H9 (cell line): ENCODE measurements at regions not wholly inside any gene's neighbourhood (a gene's known extent, or its start where the extent isn't known, plus 50 kb on each side); places are given as distances from the start of the nearest gene placed in this dataset.

Source experiments
- DNase-seq: peaks from one replicate; pipeline ENCODE4 v3.0.0-alpha.2; 2017
- H2AFZ ChIP-seq: one replicate; pipeline ENCODE4 v1.6.1; 2013; ENCODE audit warnings: mild to moderate bottlenecking, low read length, control low read depth, moderate library complexity
- H2AK5ac ChIP-seq: 2 replicates; pipeline ENCODE4 v1.6.1; 2013; ENCODE audit warnings: low read length, control low read depth, mixed read lengths; ENCODE audit not compliant: insufficient read length
- H2BK120ac ChIP-seq: one replicate; pipeline ENCODE4 v1.6.1; 2013; ENCODE audit warnings: low read depth, mild to moderate bottlenecking, low read length, control low read depth, inconsistent platforms; ENCODE audit not compliant: poor library complexity, severe bottlenecking
- H2BK12ac ChIP-seq: 2 replicates; pipeline ENCODE4 v1.6.1; 2013; ENCODE audit warnings: low read length, control low read depth, mixed read lengths, low read depth; ENCODE audit not compliant: insufficient read length
- H2BK15ac ChIP-seq: 2 replicates; pipeline ENCODE4 v1.6.1; 2013; ENCODE audit warnings: low read depth, low read length, control low read depth
- H2BK20ac ChIP-seq: one replicate; pipeline ENCODE4 v1.6.1; 2013; ENCODE audit warnings: low read depth, mild to moderate bottlenecking, low read length, control low read depth, inconsistent platforms; ENCODE audit not compliant: poor library complexity, severe bottlenecking
- H2BK5ac ChIP-seq: 2 replicates; pipeline ENCODE4 v1.6.1; 2013; ENCODE audit warnings: low read length, control low read depth, mixed read lengths; ENCODE audit not compliant: insufficient read length
- H3K14ac ChIP-seq: 2 replicates; pipeline ENCODE4 v1.6.1; 2013; ENCODE audit warnings: low read length, control low read depth; ENCODE audit not compliant: insufficient read depth
- H3K18ac ChIP-seq: 2 replicates; pipeline ENCODE4 v1.6.1; 2013; ENCODE audit warnings: low read depth, mild to moderate bottlenecking, mixed read lengths, low read length, control low read depth; ENCODE audit not compliant: insufficient read length
- H3K23ac ChIP-seq: 2 replicates; pipeline ENCODE4 v1.6.1; 2013; ENCODE audit warnings: low read length, control low read depth, mixed read lengths, low read depth; ENCODE audit not compliant: insufficient read length
- H3K23me2 ChIP-seq: 2 replicates; pipeline ENCODE4 v1.6.1; 2013; ENCODE audit warnings: low read depth, mild to moderate bottlenecking, mixed read lengths, low read length, control low read depth; ENCODE audit not compliant: insufficient read length, poor library complexity, severe bottlenecking
- H3K27ac ChIP-seq: 2 replicates; pipeline ENCODE4 v1.5.1; 2013; ENCODE audit warnings: low read length, control low read depth, mixed read lengths, low read depth; ENCODE audit not compliant: insufficient read length
- H3K27me3 ChIP-seq: 2 replicates; pipeline ENCODE4 v1.6.1; 2013; ENCODE audit warnings: low read length, control low read depth, inconsistent platforms; ENCODE audit not compliant: insufficient read depth
- H3K4ac ChIP-seq: 2 replicates; pipeline ENCODE4 v1.6.1; 2013; ENCODE audit warnings: low read depth, mild to moderate bottlenecking, control low read depth, inconsistent platforms, low read length, moderate library complexity
- H3K4me1 ChIP-seq: 2 replicates; pipeline ENCODE4 v1.6.1; 2013; ENCODE audit warnings: low read length, control low read depth, inconsistent platforms; ENCODE audit not compliant: insufficient read depth
- H3K4me2 ChIP-seq: 2 replicates; pipeline ENCODE4 v1.6.1; 2013; ENCODE audit warnings: low read length, control low read depth, mixed read lengths; ENCODE audit not compliant: insufficient read length, insufficient read depth
- H3K56ac ChIP-seq: 2 replicates; pipeline ENCODE4 v1.6.1; 2013; ENCODE audit warnings: low read depth, mild to moderate bottlenecking, mixed read lengths, low read length, control low read depth; ENCODE audit not compliant: insufficient read length
- H3K79me1 ChIP-seq: 2 replicates; pipeline ENCODE4 v1.6.1; 2013; ENCODE audit warnings: low read depth, mild to moderate bottlenecking, moderate library complexity, low read length, control low read depth, inconsistent platforms; ENCODE audit not compliant: insufficient read depth, poor library complexity, severe bottlenecking
- H3K79me2 ChIP-seq: 2 replicates; pipeline ENCODE4 v1.6.1; 2013; ENCODE audit warnings: low read length, control low read depth, inconsistent platforms; ENCODE audit not compliant: insufficient read depth
- H3K9ac ChIP-seq: 2 replicates; pipeline ENCODE4 v1.6.1; 2013; ENCODE audit warnings: low read length, control low read depth, mixed read lengths; ENCODE audit not compliant: insufficient read length; ENCODE audit errors: extremely low read depth
- H3K9me3 ChIP-seq: one replicate; pipeline ENCODE4 v1.6.1; 2013; ENCODE audit warnings: low read depth, low read length, inconsistent platforms; ENCODE audit not compliant: control insufficient read depth
- H3T11ph ChIP-seq: one replicate; pipeline ENCODE4 v1.6.1; 2013; ENCODE audit warnings: mild to moderate bottlenecking, low read length, control low read depth, inconsistent platforms
- H4K20me1 ChIP-seq: one replicate; pipeline ENCODE4 v1.6.1; 2013; ENCODE audit not compliant: control insufficient read depth, insufficient read length, insufficient read depth
- H4K5ac ChIP-seq: 2 replicates; pipeline ENCODE4 v1.6.1; 2013; ENCODE audit warnings: low read depth, mild to moderate bottlenecking, mixed read lengths, low read length, control low read depth; ENCODE audit not compliant: insufficient read length
- H4K8ac ChIP-seq: replicated peaks from 2 replicates; pipeline ENCODE4 v1.6.1; 2013; ENCODE audit warnings: low read length, control low read depth, mixed read lengths, low read depth; ENCODE audit not compliant: insufficient read length
- H4K91ac ChIP-seq: 2 replicates; pipeline ENCODE4 v1.6.1; 2013; ENCODE audit warnings: low read depth, mild to moderate bottlenecking, moderate library complexity, mixed read lengths, low read length, control low read depth; ENCODE audit not compliant: insufficient read length
- H3K27ac Mint-ChIP-seq, 3 experiments: 2 replicates in 2 of 3; 3 replicates in 1 of 3; pipeline ENCODE4 v1.8.0; 2020 to 2021; ENCODE audit warnings: mixed read lengths in 3 of 3, mild to moderate bottlenecking in 1 of 3, moderate library complexity in 1 of 3
- H3K27me3 Mint-ChIP-seq: 2 replicates; pipeline ENCODE4 v1.8.0; 2021; ENCODE audit warnings: low read depth, mild to moderate bottlenecking, moderate library complexity, mixed read lengths
- H3K36me3 Mint-ChIP-seq, 3 experiments: 2 replicates in 2 of 3; 3 replicates in 1 of 3; pipeline ENCODE4 v1.8.0; 2020 to 2021; ENCODE audit warnings: low read depth in 3 of 3, mixed read lengths in 3 of 3; ENCODE audit not compliant: insufficient read depth in 1 of 3
- H3K4me1 Mint-ChIP-seq, 2 experiments: 2 replicates each; pipeline ENCODE4 v1.8.0; 2020; ENCODE audit warnings: mixed read lengths in 2 of 2
- H3K4me3 Mint-ChIP-seq, 2 experiments: 2 replicates in 1 of 2; 3 replicates in 1 of 2; pipeline ENCODE4 v1.8.0; 2020 to 2021; ENCODE audit warnings: mild to moderate bottlenecking in 2 of 2, mixed read lengths in 2 of 2, moderate library complexity in 1 of 2
- H3K9me3 Mint-ChIP-seq, 2 experiments: 2 replicates in 1 of 2; 3 replicates in 1 of 2; pipeline ENCODE4 v1.8.0; 2020; ENCODE audit warnings: mild to moderate bottlenecking in 2 of 2, mixed read lengths in 2 of 2, moderate library complexity in 1 of 2
- WGBS: extraction: QIAGEN DNeasy Blood & Tissue Kit; methylation state at CpG from one replicate; pipeline ENCODE4 v1.1.7; 2013; ENCODE audit warnings: missing lambda C conversion rate, low lambda C conversion rate, mixed read lengths; ENCODE audit not compliant: insufficient read length; ENCODE audit errors: extremely low coverage; 5-methylcytosine and 5-hydroxymethylcytosine counted together
- TF ChIP-seq, protein P1 (sequence below): fragments of 200-600 bp; sonication (generic); conservative IDR thresholded peaks from 3 replicates; pipeline ENCODE4 v1.8.0; 2021; ENCODE audit warnings: antibody characterized with exemption, mild to moderate bottlenecking

DNA sequence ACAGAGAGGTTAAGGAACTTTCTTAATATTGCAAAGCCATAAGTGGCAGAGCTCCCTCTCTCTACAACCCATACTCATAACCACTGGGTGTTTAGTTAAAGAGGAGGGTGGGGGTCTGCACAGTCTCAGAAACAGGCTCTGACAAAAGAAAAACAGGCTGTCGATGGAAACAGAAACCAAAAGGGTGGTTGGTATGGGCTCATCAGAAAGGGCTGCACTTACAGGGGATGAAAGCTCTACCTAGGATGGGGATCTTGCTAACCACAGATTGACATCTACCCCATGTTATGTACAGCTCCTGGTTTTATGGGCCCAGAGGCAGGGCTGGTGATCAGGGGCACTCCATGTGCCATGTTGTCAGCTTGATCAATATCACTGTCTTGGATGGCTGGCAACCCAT, 111.4 kb downstream of the CYLD start:
- Histone ChIP-seq H2BK12ac (no peak overlapping the region), H3K14ac (no peak overlapping the region), H3K4me2 (no peak overlapping the region), H3T11ph (no peak overlapping the region), H3K9ac (no peak overlapping the region), H3K27ac (no peak overlapping the region), H2BK15ac (no peak overlapping the region), H4K91ac (no peak overlapping the region), H3K4ac (no peak overlapping the region), H3K79me1 (no peaks in the 10 kb centered on the region), H3K9me3 (no peaks in the 10 kb centered on the region), H3K18ac (no peak overlapping the region), H2BK120ac (no peak overlapping the region), H4K5ac (no peak overlapping the region), H3K4me1 (no peaks in the 10 kb centered on the region), H3K23ac (no peak overlapping the region), H3K56ac (no peak overlapping the region), H3K23me2 (no peaks in the 10 kb centered on the region), H3K79me2 (no peaks in the 10 kb centered on the region), H2AFZ (no peak overlapping the region), H2BK5ac (no peak overlapping the region), H2BK20ac (no peak overlapping the region), H4K20me1 (no peaks in the 10 kb centered on the region), H3K27me3 (no peaks in the 10 kb centered on the region; the same call in 1 of the 2 replicates), H4K8ac (no peak overlapping the region), H2AK5ac (no peak overlapping the region)
- peaks cover 0 to 3% of the 10 kb centered on the region in 2 experiments; a peak in 1 of 5 replicates for H3K9me3 Mint-ChIP-seq
- TF ChIP-seq, protein P1, sequence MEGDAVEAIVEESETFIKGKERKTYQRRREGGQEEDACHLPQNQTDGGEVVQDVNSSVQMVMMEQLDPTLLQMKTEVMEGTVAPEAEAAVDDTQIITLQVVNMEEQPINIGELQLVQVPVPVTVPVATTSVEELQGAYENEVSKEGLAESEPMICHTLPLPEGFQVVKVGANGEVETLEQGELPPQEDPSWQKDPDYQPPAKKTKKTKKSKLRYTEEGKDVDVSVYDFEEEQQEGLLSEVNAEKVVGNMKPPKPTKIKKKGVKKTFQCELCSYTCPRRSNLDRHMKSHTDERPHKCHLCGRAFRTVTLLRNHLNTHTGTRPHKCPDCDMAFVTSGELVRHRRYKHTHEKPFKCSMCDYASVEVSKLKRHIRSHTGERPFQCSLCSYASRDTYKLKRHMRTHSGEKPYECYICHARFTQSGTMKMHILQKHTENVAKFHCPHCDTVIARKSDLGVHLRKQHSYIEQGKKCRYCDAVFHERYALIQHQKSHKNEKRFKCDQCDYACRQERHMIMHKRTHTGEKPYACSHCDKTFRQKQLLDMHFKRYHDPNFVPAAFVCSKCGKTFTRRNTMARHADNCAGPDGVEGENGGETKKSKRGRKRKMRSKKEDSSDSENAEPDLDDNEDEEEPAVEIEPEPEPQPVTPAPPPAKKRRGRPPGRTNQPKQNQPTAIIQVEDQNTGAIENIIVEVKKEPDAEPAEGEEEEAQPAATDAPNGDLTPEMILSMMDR: no peak
- peaks cover 13 to 14% of the 10 kb centered on the region in 2 experiments for H3K4me1 Mint-ChIP-seq
- H3K27me3 Mint-ChIP-seq: peaks cover 3% of the 10 kb centered on the region
- H3K36me3 Mint-ChIP-seq: no peaks in the 10 kb centered on the region
- H3K27ac Mint-ChIP-seq: peak overlapping the region in 1 of 3 experiments; percentile 62; a peak in 1 of 7 replicates
- H3K4me3 Mint-ChIP-seq: no peak overlapping the region
- no CpG with 5 or more reads among the region's 1 CpG for WGBS
- no peak for DNase-seq
